ENCODE measurements at regions not wholly inside any gene's neighbourhood (a gene's known extent, or its start where the extent isn't known, plus 50 kb on each side); places are given as distances from the start of the nearest gene placed in this dataset.
A peak's percentile ranks its signal among the peaks of the same experiment; 100 is the strongest.

- H3K4me1 ChIP-seq (ENCODE audit: low read depth), result no peaks in the 10 kb centered on the region
- ATAC-seq, result no peak
- no peaks in the 10 kb centered on the region for H3K36me3 ChIP-seq (ENCODE audit: low read depth)
- intact Hi-C loops (cut with DNase I, micrococcal nuclease), result no loop called here
- H3K4me3 ChIP-seq, result no peak overlapping the region
- no peaks in the 10 kb centered on the region for H3K9me3 ChIP-seq
- no peak for DNase-seq
- no peak for TF ChIP-seq CTCF (IDR thresholded peaks at IDR 0.05)
Measured at GRCh38 chr10:107689323-107689722, 524.8 kb upstream of the SORCS1 start.

GRCh38 chr10:107687701-107688100, 523.2 kb upstream of the SORCS1 start:
- ATAC-seq (no peak), DNase-seq (no peak)
- TF ChIP-seq CTCF (IDR thresholded peaks at IDR 0.05), result no peak
- no peaks in the 10 kb centered on the region for H3K9me3 ChIP-seq
- H3K4me3 ChIP-seq, result no peak overlapping the region
- no peaks in the 10 kb centered on the region for H3K36me3 ChIP-seq (ENCODE audit: low read depth)
- intact Hi-C loops (cut with DNase I, micrococcal nuclease), result no loop called here
- no peaks in the 10 kb centered on the region for H3K4me1 ChIP-seq (ENCODE audit: low read depth)

- Histone ChIP-seq H3K4me1 (ENCODE audit: low read depth) (no peaks in the 10 kb centered on the region), H3K36me3 (ENCODE audit: low read depth) (no peaks in the 10 kb centered on the region), H3K4me3 (no peak overlapping the region), H3K9me3 (no peaks in the 10 kb centered on the region)
- ATAC-seq, result peak; percentile 78
- no peak for TF ChIP-seq CTCF (IDR thresholded peaks at IDR 0.05)
- intact Hi-C loops (cut with DNase I, micrococcal nuclease), result no loop called here
- DNase-seq, result peak in 1 of 3 donors; percentile 57
Measured at GRCh38 chr10:107686095-107686494, 521.6 kb upstream of the SORCS1 start.

- ATAC-seq (no peak), DNase-seq (no peak)
- Histone ChIP-seq H3K36me3 (ENCODE audit: low read depth) (no peaks in the 10 kb centered on the region), H3K9me3 (no peaks in the 10 kb centered on the region), H3K4me1 (ENCODE audit: low read depth) (no peaks in the 10 kb centered on the region), H3K4me3 (no peak overlapping the region)
- no peak for TF ChIP-seq CTCF (IDR thresholded peaks at IDR 0.05)
- intact Hi-C loops (cut with DNase I, micrococcal nuclease), result no loop called here
Measured at GRCh38 chr10:107671960-107672359, 507.5 kb upstream of the SORCS1 start.

- H3K36me3 ChIP-seq (ENCODE audit: low read depth), result no peaks in the 10 kb centered on the region
- H3K4me3 ChIP-seq, result no peak overlapping the region
- H3K4me1 ChIP-seq (ENCODE audit: low read depth), result no peaks in the 10 kb centered on the region
- ATAC-seq (no peak), DNase-seq (no peak)
- no peak for TF ChIP-seq CTCF (IDR thresholded peaks at IDR 0.05)
- intact Hi-C loops (cut with DNase I, micrococcal nuclease), result no loop called here
- H3K9me3 ChIP-seq, result no peaks in the 10 kb centered on the region
Measured at GRCh38 chr10:107666214-107666613, 501.7 kb upstream of the SORCS1 start.

GRCh38 chr10:107665459-107665858, 501.0 kb upstream of the SORCS1 start:
- Histone ChIP-seq H3K9me3 (no peaks in the 10 kb centered on the region), H3K4me3 (no peak overlapping the region), H3K36me3 (ENCODE audit: low read depth) (no peaks in the 10 kb centered on the region), H3K4me1 (ENCODE audit: low read depth) (no peaks in the 10 kb centered on the region)
- TF ChIP-seq CTCF (IDR thresholded peaks at IDR 0.05), result no peak
- no peak for ATAC-seq
- intact Hi-C loops (cut with DNase I, micrococcal nuclease), result no loop called here
- DNase-seq, result no peak

Measured in mucosa of descending colon (tissue), 3 donors.